ENCODE measurements at regions not wholly inside any gene's neighbourhood (a gene's known extent, or its start where the extent isn't known, plus 50 kb on each side); places are given as distances from the start of the nearest gene placed in this dataset.

- TF ChIP-seq FOXM1 (IDR thresholded peaks at IDR 0.05; ENCODE audit: low read depth), result no peak
- TF ChIP-seq RCOR1 (IDR thresholded peaks at IDR 0.05; ENCODE audit: low read length), result no peak
- TF ChIP-seq SMC3 (IDR thresholded peaks at IDR 0.05; ENCODE audit: low read depth, low read length), result no peak
- TF ChIP-seq YY1 (IDR thresholded peaks at IDR 0.05; ENCODE audit: low read depth), result no peak
- no peak for TF ChIP-seq EP300 (IDR thresholded peaks at IDR 0.05; ENCODE audit: borderline replicate concordance in 1 of 2, low read depth in 1 of 2, low read length in 1 of 2)
- TF ChIP-seq SIN3A (IDR thresholded peaks at IDR 0.05; ENCODE audit: borderline replicate concordance, low read depth, low read length), result no peak
- TF ChIP-seq CHD2 (IDR thresholded peaks at IDR 0.05; ENCODE audit: low read length, partially characterized antibody), result no peak
- no peak for TF ChIP-seq TCF12 (IDR thresholded peaks at IDR 0.05)
Measured at GRCh38 chr6:44042261-44042988, 84.8 kb downstream of the MRPL14 start.

Data from SK-N-SH (cell line).